GM19455 (cell line): ENCODE measurements at regions not wholly inside any gene's neighbourhood (a gene's known extent, or its start where the extent isn't known, plus 50 kb on each side); places are given as distances from the start of the nearest gene placed in this dataset.

Experiments
- ATAC-seq: cut with Tn5 transposase; IDR thresholded peaks from one replicate; pipeline ENCODE4 v1.9.1; 2021; ENCODE audit not compliant: unreplicated experiment

DNA sequence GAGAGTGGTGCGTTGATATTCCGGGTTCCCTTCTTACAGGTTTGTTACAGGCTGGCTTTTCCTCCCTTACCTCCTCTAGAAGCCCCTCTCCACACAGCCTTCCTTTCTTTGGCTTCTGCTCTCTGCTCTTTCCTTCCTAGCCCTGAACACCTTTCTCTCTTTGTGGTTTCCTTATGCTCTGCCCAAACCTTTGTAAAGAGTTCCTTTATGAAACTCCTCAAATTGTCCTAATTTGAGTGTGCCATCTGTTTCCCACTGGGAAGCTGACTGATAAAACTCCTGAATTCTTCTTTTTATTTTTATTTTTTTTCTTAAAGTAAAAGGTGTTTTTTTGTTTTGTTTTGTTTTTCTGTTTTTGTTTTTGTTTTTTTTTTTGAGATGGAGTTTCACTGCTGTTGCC is 60.1 kb upstream of the OTX2 start:
- no peak for ATAC-seq

DNA sequence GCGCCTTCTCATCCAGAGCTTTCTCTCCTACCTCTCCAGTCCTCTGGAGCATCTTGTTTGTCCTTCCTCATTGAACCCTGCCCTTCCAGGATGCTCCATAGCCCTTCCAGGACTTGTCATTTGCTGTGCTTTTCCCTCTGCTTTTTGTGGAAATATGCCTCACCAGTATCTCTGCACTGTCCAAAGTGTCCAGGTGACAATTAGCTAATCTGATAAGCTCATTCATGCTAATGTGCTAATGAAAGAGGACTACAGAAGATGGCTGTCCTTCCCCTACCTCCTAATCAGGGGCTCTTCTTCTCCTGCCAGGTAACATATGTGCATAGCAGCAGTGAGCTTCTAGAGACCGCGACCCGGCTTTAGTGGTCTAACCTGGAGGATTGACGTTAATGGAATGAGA is 58.4 kb upstream of the OTX2 start:
- ATAC-seq, result no peak

DNA sequence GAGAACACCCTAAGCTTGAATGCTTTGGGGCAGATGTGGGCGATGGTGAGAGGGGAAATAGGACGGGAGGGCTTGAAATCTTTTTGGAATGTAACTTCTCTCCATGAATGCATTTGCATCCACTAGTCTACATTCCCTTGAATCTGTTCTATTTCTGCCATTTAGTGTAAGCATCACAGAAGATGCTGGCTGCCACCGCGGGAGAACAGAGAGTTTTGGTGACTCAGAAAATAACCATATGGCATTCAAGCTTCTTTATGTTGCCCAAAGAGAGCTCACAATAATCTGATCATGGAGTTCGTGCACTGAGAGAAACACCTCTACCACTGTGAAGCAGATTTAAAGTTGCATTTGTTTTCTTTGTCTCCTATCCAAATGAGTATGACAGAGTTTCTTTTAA is 52.6 kb upstream of the OTX2 start:
- ATAC-seq, result no peak

DNA sequence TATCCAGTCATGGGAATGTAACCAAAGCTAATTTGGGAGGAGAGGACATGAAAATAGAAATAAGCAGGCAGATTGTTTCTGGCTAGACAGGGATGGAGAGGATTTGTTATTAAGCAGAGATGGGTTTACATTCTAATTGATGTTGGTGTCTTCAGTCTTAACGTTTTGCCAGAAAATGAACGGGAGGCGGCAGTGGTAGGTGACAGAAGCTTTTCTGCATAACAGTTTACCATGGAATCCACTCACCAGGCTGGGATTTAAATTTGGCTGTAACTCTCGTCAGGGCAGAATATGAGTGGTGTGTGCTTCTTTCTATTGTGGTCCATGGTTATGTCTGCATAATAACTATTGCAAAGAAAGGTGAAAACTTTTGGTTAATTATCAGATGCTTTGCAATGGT is 50.2 kb upstream of the OTX2 start:
- ATAC-seq, result no peak
